ENCODE measurements at regions not wholly inside any gene's neighbourhood (a gene's known extent, or its start where the extent isn't known, plus 50 kb on each side); places are given as distances from the start of the nearest gene placed in this dataset.

- no peak for DNase-seq (ENCODE audit: low read depth)
These were observed 317.8 kb downstream of the TMEM121 start for GRCh38 chr14:105844047-105844630.

DNA sequence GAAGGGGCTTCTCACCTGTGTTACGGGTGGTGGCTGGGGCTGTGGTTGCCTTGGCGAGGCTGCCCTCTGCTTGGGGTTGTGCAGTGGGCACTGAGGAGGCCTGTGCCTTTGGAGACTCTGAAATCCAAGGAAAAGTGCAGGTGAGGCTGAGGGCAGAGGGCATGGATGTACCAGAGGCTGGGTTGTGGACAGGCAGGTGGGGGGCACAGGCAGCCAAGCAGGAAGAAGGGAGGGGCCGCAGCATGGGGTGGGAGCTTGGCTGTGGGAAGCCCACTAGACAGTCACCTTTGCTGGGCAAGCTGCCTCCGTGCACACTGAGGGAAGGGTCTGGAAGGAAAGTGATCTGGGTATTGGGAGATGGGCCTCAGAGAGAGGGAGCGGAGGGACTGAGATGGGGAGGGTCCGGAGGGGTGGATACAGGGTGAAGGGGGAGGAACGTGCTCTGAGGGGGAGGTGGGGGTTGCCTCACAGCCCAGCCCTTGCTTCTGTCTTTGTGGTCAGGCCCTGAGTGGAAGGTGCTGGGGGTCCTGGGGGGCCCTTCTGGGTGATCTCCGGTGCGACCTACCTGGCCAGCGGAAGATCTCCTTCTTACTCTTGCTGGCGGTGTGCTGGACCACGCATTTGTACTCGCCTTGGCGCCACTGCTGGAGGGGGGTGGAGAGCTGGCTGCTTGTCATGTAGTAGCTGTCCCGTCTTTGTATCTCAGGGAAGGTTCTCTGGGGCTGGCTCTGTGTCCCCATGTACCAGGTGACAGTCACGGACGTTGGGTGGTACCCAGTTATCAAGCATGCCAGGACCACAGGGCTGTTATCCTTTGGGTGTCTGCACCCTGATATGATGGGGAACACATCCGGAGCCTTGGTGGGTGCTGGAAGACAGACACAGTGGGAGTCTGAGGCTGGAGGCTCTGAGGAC, 318.7 kb downstream of the TMEM121 start:
- DNase-seq (ENCODE audit: low read depth), result no peak

GRCh38 chr14:105845725-105846309, 319.4 kb downstream of the TMEM121 start:
- no peak for DNase-seq (ENCODE audit: low read depth)

- DNase-seq (ENCODE audit: low read depth), result no peak
These were observed 319.9 kb downstream of the TMEM121 start for GRCh38 chr14:105846312-105846711.

- no peak for DNase-seq (ENCODE audit: low read depth)
These were observed 321.0 kb downstream of the TMEM121 start for GRCh38 chr14:105847400-105847799.

GRCh38 chr14:105848570-105848969, 322.2 kb downstream of the TMEM121 start:
- no peak for DNase-seq (ENCODE audit: low read depth)

GRCh38 chr14:105849933-105850626, 323.7 kb downstream of the TMEM121 start:
- DNase-seq (ENCODE audit: low read depth), result no peak

- no peak for DNase-seq (ENCODE audit: low read depth)
These were observed 324.6 kb downstream of the TMEM121 start for GRCh38 chr14:105850853-105851581.

- DNase-seq (ENCODE audit: low read depth), result no peak
These were observed 325.5 kb downstream of the TMEM121 start for GRCh38 chr14:105851716-105852377.

- DNase-seq (ENCODE audit: low read depth), result no peak
These were observed 326.1 kb downstream of the TMEM121 start for GRCh38 chr14:105852378-105853088.

- no peak for DNase-seq (ENCODE audit: low read depth)
These were observed 326.9 kb downstream of the TMEM121 start for GRCh38 chr14:105853089-105853906.

- no peak for DNase-seq (ENCODE audit: low read depth)
These were observed 327.7 kb downstream of the TMEM121 start for GRCh38 chr14:105853907-105854599.

DNA sequence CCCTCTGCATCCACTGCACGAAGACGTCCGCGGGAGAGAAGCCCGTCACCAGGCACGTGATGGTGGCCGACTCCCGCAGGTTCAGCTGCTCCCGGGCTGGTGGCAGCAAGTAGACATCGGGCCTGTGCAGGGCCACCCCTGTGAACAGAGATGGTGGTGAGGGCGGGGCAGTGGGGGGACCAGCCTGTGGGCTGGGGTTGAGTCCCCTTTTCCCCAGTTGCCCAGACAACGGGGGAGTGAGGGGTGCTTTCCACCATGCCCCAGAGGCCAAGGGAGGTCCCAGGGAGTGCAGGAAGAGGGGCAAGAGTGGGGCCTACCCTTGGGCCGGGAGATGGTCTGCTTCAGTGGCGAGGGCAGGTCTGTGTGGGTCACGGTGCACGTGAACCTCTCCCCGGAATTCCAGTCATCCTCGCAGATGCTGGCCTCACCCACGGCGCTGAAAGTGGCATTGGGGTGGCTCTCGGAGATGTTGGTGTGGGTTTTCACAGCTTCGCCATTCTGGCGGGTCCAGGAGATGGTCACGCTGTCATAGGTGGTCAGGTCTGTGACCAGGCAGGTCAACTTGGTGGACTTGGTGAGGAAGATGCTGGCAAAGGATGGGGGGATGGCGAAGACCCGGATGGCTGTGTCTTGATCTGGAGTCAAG, 328.3 kb downstream of the TMEM121 start:
- no peak for DNase-seq (ENCODE audit: low read depth)

DNA sequence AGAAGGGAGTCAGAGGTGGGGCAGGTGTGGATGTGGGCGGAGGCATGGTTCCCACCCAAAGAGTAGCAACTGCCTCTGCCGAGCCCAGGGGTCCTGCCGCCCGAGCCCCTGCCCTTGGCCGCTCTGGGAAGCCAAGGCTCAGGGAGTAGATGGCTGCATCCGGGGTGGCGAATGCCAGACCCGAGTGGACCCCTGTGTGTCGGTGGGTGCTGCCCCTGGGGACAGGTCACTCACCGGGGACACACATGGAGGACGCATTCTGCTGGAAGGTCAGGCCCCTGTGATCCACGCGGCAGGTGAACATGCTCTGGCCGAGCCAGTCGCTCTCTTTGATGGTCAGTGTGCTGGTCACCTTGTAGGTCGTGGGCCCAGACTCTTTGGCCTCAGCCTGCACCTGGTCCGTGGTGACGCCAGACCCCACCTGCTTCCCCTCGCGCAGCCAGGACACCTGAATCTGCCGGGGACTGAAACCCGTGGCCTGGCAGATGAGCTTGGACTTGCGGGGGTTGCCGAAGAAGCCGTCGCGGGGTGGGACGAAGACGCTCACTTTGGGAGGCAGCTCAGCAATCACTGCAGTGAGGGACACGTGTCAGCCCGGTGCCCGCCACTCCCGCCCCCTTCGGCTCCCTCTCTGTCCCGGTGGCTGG, 329.0 kb downstream of the TMEM121 start:
- DNase-seq (ENCODE audit: low read depth), result no peak

GRCh38 chr14:105855893-105856675, 329.7 kb downstream of the TMEM121 start:
- no peak for DNase-seq (ENCODE audit: low read depth)

DNA sequence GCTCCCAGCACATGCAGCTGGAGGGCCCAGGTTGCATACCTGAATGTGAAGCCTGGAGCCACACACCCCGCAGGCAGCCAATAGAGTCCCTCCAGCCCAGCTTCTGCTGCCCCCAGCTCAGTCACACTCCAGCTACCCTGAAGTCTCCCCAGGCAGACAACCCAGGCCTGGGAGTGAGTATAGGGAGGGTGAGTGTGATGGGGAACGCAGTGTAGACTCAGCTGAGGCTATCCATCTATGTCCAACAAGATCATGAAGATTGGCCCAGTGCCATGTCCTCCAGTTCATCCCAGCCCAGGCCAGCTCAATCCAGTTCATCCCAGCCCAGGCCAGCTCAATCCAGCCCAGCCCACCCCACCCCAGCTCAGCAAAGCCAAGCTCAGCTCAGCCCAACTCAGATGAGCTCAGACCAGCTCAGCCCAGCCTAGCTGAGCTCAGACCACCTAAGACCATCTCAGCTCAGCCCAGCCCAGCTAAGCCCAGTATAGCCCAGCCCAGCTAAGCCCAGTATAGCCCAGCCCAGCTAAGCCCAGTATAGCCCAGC, 330.4 kb downstream of the TMEM121 start:
- DNase-seq (ENCODE audit: low read depth), result no peak
